BE2C (cell line): ENCODE measurements at regions not wholly inside any gene's neighbourhood (a gene's known extent, or its start where the extent isn't known, plus 50 kb on each side); places are given as distances from the start of the nearest gene placed in this dataset.

ENCODE experiments used
- DNase-seq: peaks from one replicate; pipeline ENCODE4 v3.0.0-alpha.2; 2020
- H3K27me3 ChIP-seq: fragments of 250-450 bp; sonication (Bioruptor Pico); 2 replicates; pipeline ENCODE4 v1.5.1; 2020; ENCODE audit warnings: mild to moderate bottlenecking
- H3K36me3 ChIP-seq: fragments of 250-450 bp; sonication (Bioruptor Pico); 2 replicates; pipeline ENCODE4 v1.5.1; 2020; ENCODE audit warnings: mild to moderate bottlenecking
- H3K4me1 ChIP-seq: fragments of 250-450 bp; sonication (Bioruptor Pico); 2 replicates; pipeline ENCODE4 v1.5.1; 2020
- H3K4me3 ChIP-seq: 2 replicates; pipeline ENCODE4 v1.5.1; 2011; ENCODE audit warnings: low read depth, low read length
- H3K9me3 ChIP-seq: fragments of 250-450 bp; sonication (Bioruptor Pico); 2 replicates; pipeline ENCODE4 v1.5.1; 2020
- TF ChIP-seq, protein P1 (sequence below): IDR thresholded peaks from 2 replicates; pipeline ENCODE4 v1.5.1; 2012; ENCODE audit warnings: mild to moderate bottlenecking, low read depth, low read length

DNA sequence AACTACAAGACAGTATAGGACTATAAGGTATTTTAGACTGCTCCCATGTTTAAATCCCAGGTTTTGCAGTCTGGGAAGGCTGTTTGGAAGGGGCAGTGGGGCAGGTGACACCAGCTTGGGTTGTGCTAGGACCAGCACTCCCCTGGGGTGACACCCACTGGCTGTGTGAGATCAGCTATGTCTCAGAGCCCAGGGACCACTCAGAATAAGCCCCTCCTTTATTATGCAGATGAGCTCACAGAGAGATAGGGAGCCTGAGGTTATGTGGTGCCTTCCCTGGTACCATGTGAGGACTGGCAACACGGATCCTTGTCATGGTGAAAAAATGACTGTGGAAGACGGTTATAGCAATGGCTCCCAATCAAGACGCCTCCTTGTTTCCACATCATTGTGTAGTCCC lies 71.0 kb downstream of the NENF start:
- Histone ChIP-seq H3K27me3 (no peaks in the 10 kb centered on the region), H3K4me3 (no peak overlapping the region), H3K9me3 (no peaks in the 10 kb centered on the region), H3K36me3 (no peaks in the 10 kb centered on the region), H3K4me1 (no peaks in the 10 kb centered on the region)
- TF ChIP-seq, protein P1, sequence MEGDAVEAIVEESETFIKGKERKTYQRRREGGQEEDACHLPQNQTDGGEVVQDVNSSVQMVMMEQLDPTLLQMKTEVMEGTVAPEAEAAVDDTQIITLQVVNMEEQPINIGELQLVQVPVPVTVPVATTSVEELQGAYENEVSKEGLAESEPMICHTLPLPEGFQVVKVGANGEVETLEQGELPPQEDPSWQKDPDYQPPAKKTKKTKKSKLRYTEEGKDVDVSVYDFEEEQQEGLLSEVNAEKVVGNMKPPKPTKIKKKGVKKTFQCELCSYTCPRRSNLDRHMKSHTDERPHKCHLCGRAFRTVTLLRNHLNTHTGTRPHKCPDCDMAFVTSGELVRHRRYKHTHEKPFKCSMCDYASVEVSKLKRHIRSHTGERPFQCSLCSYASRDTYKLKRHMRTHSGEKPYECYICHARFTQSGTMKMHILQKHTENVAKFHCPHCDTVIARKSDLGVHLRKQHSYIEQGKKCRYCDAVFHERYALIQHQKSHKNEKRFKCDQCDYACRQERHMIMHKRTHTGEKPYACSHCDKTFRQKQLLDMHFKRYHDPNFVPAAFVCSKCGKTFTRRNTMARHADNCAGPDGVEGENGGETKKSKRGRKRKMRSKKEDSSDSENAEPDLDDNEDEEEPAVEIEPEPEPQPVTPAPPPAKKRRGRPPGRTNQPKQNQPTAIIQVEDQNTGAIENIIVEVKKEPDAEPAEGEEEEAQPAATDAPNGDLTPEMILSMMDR: no peak
- DNase-seq: peak; percentile 56

DNA sequence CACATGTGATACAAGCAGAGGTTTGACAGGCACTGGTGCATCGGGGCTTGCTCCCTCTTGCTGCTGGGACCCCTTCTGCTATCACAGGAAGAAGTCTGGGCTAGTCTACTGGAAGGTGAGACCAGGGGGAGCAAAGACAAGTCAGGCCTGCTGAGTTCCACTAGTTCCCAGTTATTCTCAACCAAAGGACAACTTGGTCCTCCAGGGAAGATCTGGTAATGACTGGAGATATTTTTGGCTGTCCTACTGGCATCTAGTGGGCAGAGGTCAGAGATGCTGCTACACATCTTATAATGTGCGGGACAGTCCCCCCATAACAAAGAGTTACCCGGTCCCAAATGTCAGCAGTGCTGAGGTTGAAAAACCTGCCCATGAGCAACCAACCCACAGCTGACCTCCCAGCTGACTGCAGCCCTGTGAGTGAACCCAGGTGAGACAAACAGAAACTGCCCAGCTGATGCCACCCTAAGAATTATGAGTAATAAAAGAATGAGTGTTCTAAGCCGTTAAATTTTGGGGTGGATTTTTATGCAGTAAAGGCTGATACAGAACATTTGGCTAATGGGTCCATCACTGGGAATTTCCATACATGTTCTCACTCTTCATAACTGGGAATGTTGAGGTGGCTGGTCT lies 71.6 kb downstream of the NENF start:
- no peak for DNase-seq
- no peak overlapping the region for H3K4me3 ChIP-seq
- H3K9me3 ChIP-seq: no peaks in the 10 kb centered on the region
- no peaks in the 10 kb centered on the region for H3K4me1 ChIP-seq
- no peaks in the 10 kb centered on the region for H3K36me3 ChIP-seq
- TF ChIP-seq, protein P1: no peak
- no peaks in the 10 kb centered on the region for H3K27me3 ChIP-seq

DNA sequence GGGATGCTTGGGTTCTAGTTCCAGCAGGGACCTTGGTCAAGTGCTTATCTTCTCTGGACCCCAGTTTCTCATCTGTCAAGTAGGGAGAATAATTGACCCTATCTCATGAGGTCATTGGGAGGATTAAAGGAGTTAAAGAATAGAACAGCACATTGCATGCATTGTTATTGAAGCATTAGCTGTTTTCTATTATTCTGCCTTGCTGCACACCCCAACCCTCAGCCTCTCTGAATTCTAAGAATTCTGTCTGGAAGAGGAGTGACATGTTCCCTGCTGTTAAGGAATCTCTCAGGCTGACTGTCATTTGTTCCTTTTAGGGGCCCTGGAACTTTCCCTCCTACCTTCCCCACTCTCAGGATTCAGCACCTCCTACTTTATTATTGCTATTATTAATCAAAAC lies 73.9 kb downstream of the NENF start:
- no peak overlapping the region for H3K4me3 ChIP-seq
- no peaks in the 10 kb centered on the region for H3K36me3 ChIP-seq
- no peaks in the 10 kb centered on the region for H3K4me1 ChIP-seq
- no peaks in the 10 kb centered on the region for H3K9me3 ChIP-seq
- TF ChIP-seq, protein P1: no peak
- DNase-seq: no peak
- H3K27me3 ChIP-seq: no peaks in the 10 kb centered on the region

DNA sequence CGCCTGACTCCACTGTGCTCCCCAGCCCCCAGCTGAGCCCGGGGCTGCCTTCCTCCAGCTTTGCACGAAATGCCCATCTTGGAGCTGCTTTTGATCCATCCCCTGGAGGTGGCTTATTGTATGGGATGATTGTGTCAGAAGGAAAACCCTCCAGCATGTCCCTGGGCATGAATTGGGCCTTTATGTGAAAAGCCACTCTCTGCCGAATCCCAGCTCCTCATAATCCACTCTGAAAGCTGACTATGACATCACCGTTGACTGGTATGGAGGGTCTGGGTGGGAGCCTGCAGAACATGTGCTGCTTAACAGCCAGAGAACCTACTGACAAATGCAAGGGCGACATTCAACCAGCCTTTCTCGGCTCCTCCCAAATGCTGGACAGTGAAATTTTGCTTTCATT lies 74.6 kb downstream of the NENF start:
- DNase-seq: no peak
- Histone ChIP-seq H3K4me1 (no peaks in the 10 kb centered on the region), H3K9me3 (no peaks in the 10 kb centered on the region), H3K36me3 (no peaks in the 10 kb centered on the region), H3K27me3 (no peaks in the 10 kb centered on the region), H3K4me3 (no peak overlapping the region)
- TF ChIP-seq, protein P1: no peak

DNA sequence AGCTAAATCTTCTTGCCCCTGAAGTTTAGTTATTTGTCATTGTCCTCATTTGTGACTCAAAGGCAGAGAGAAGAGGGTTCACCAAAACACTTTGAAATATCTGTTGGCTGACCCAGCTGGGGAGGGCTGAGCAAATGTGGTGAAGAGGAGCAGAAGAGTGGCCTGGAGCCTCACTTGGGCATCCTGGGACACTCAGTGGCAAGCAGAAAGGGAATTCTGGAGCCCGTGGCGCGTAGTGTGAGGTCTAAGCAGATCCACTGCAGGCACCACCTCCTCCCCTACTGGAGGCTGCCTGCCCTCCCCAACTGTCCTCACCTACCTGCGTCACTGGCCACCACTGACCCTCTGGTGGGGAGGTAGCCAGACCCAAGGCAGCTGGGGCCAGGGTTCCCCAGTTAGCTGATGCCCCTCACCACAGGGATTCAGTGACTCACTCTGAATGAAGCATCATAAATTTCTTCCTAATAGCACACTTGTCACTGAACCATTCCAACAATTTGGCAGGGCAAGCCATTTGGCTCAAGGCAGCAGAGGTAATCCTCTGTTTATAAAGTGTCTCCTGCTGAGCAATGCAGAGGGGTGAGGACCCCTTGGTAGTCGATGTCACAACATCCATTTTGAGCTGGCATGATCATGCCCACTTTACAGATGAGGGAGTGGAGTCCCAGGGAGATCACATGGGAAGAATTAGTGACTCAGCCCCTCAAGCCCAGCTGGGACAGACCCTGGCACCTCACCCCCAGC lies 80.3 kb downstream of the NENF start:
- DNase-seq: no peak
- Histone ChIP-seq H3K9me3 (no peaks in the 10 kb centered on the region), H3K27me3 (no peaks in the 10 kb centered on the region), H3K36me3 (no peaks in the 10 kb centered on the region), H3K4me3 (no peak overlapping the region), H3K4me1 (no peaks in the 10 kb centered on the region)
- TF ChIP-seq, protein P1: no peak

DNA sequence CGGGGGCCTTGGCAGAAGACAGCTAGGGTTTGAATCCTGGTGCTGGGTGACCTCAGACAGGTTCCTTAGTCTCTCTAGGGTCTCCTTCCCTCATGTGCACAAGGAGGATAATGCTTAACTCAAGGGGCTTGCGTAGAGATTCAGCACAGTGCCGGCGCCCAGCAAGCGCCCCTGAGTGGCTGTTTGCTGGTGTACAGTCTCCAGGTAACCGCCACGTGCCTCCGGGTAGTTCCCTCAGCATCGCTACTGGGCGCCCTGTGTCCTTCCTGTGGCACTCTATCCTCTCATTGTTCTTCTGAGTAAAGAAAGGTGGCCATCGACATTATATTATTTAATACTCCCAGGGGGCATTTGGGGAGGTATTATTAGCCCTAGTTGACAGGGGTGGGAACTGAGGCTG lies 80.9 kb downstream of the NENF start:
- Histone ChIP-seq H3K27me3 (no peaks in the 10 kb centered on the region), H3K9me3 (no peaks in the 10 kb centered on the region), H3K4me1 (peaks cover 4% of the 10 kb centered on the region; the same call in 1 of the 2 replicates), H3K4me3 (no peak overlapping the region), H3K36me3 (no peaks in the 10 kb centered on the region)
- TF ChIP-seq, protein P1: no peak
- no peak for DNase-seq
